ENCODE measurements at regions not wholly inside any gene's neighbourhood (a gene's known extent, or its start where the extent isn't known, plus 50 kb on each side); places are given as distances from the start of the nearest gene placed in this dataset.

GRCh38 chr2:195586062-195586714 is 70.8 kb upstream of the SLC39A10 start:
- Mint-ChIP-seq H3K27me3 (no peaks in the 10 kb centered on the region), H3K9me3 (no peaks in the 10 kb centered on the region), H3K27ac (no peak overlapping the region), H3K36me3 (ENCODE audit: low read depth) (no peaks in the 10 kb centered on the region), H3K4me1 (peaks cover 1% of the 10 kb centered on the region), H3K4me3 (no peak overlapping the region)
- POLR2A ChIA-PET: interaction anchor here (1.0 kb wide), 1 partner anchor 72 kb away, joined by 4 read pairs; no protein-coding TSS in a partner anchor
- ATAC-seq (ENCODE audit: low read depth) (no peak), DNase-seq (no peak)
- no peak for TF ChIP-seq CTCF (IDR thresholded peaks at IDR 0.05)
- CTCF ChIA-PET: interaction anchor here (1.5 to 4.0 kb wide), 2 partner anchors 10 to 52 kb away, joined by 3 to 12 read pairs; no protein-coding TSS in a partner anchor
- intact Hi-C loops (cut with micrococcal nuclease): loop anchor here (2.0 kb wide), 1 partner anchor 21 kb away; no protein-coding TSS in a partner anchor

DNA sequence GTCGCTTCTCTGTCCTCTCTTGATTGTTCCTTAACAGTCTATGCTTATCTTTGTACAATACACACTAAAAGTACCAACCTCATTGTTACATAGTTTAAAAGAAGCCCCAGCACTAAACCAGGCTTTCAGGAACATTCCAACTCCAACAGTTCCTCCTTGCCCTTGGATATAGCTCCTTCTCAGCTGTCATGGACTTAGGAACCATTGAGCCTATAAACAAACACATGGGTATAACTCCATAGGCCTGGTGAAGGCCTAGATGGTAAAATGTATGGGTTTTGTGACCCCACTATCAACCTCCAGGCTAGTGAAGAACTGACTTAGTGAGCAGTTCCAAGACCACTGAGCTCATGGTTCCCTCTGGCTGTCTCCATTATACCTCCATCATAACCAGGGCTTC is 74.8 kb upstream of the SLC39A10 start:
- peaks cover 29% of the 10 kb centered on the region for H3K4me1 Mint-ChIP-seq
- no peak for TF ChIP-seq CTCF (IDR thresholded peaks at IDR 0.05)
- no peak overlapping the region for H3K4me3 Mint-ChIP-seq
- ATAC-seq (ENCODE audit: low read depth) (no peak), DNase-seq (no peak)
- ChIA-PET CTCF (interaction anchor here (2.4 kb wide), 1 partner anchor 77 kb away, joined by 19 read pairs; no protein-coding TSS in a partner anchor), POLR2A (interaction anchor here (1.1 to 7.9 kb wide), 3 partner anchors 23 to 77 kb away, joined by 3 to 144 read pairs (median 3); partner anchors contain the start of gene SLC39A10)
- intact Hi-C loops (cut with micrococcal nuclease): no loop called here
- no peaks in the 10 kb centered on the region for H3K9me3 Mint-ChIP-seq
- no peak overlapping the region for H3K27ac Mint-ChIP-seq
- no peaks in the 10 kb centered on the region for H3K36me3 Mint-ChIP-seq (ENCODE audit: low read depth)
- no peaks in the 10 kb centered on the region for H3K27me3 Mint-ChIP-seq

- TF ChIP-seq CTCF (IDR thresholded peaks at IDR 0.05): no peak
- ATAC-seq (ENCODE audit: low read depth) (peak; percentile 81), DNase-seq (no peak)
- H3K4me1 Mint-ChIP-seq: peaks cover 46% of the 10 kb centered on the region
- no peaks in the 10 kb centered on the region for H3K36me3 Mint-ChIP-seq (ENCODE audit: low read depth)
- peak overlapping the region; percentile 30 for H3K4me3 Mint-ChIP-seq
- ChIA-PET CTCF (interaction anchor here (1.1 to 7.6 kb wide), 3 partner anchors 77 to 80 kb away, joined by 3 to 221 read pairs (median 19); partner anchors contain the start of gene SLC39A10), POLR2A (interaction anchor here (0.8 to 7.9 kb wide), 4 partner anchors 9 to 79 kb away, joined by 3 to 144 read pairs (median 4); partner anchors contain the start of gene SLC39A10)
- no peaks in the 10 kb centered on the region for H3K27me3 Mint-ChIP-seq
- no peaks in the 10 kb centered on the region for H3K9me3 Mint-ChIP-seq
- peak overlapping the region; percentile 91 for H3K27ac Mint-ChIP-seq
- intact Hi-C loops (cut with micrococcal nuclease): loop anchor here (1.0 to 10.0 kb wide), 4 partner anchors 10 to 245 kb away; no protein-coding TSS in a partner anchor
Measured at GRCh38 chr2:195579776-195580555, 77.1 kb upstream of the SLC39A10 start.

DNA sequence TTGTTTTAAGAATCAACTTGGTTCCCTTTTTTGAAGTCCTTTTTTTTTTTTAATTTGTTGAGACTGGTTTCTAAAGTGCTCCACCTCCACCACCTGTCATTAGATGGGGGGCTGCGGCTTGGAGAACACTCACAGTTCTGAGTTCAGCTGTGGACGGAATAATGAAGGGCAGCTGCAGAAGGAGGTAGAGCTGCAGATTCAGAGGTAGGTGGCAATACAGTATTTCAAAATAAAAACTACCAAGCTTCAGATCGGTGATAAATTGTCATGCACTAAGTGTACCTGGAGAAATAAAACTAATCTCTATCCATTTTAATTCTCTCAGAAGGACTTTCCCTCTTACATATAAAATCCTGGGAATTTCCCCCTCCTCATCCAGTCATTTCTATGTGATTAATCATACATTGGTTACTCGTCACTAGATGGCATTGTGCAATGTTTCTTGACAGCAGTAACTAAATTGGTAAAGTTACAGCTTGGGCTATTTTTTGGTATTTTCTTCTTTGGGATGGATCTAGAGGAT is 81.1 kb upstream of the SLC39A10 start:
- H3K4me1 Mint-ChIP-seq: peaks cover 50% of the 10 kb centered on the region
- peak overlapping the region; percentile 76 for H3K27ac Mint-ChIP-seq
- ChIA-PET CTCF (interaction anchor here (0.7 to 7.6 kb wide), 27 partner anchors 9 to 878 kb away, joined by 3 to 221 read pairs (median 5); partner anchors contain the start of genes DNAH7 and SLC39A10), POLR2A (interaction anchor here (0.6 to 7.9 kb wide), 13 partner anchors 11 to 492 kb away, joined by 3 to 144 read pairs (median 4); partner anchors contain the start of genes DNAH7 and SLC39A10)
- H3K27me3 Mint-ChIP-seq: no peaks in the 10 kb centered on the region
- H3K4me3 Mint-ChIP-seq: peak overlapping the region; percentile 70
- no peaks in the 10 kb centered on the region for H3K36me3 Mint-ChIP-seq (ENCODE audit: low read depth)
- DNase-seq: no peak
- TF ChIP-seq CTCF (IDR thresholded peaks at IDR 0.05): no peak
- no peaks in the 10 kb centered on the region for H3K9me3 Mint-ChIP-seq
- intact Hi-C loops (cut with micrococcal nuclease): loop anchor here (1.0 to 10.0 kb wide), 8 partner anchors 14 to 492 kb away; partner anchors contain the start of gene DNAH7
- peak; percentile 79 for ATAC-seq (ENCODE audit: low read depth)
